Kidney glomerular epithelial cell (primary cell): ENCODE measurements at regions not wholly inside any gene's neighbourhood (a gene's known extent, or its start where the extent isn't known, plus 50 kb on each side); places are given as distances from the start of the nearest gene placed in this dataset.

ENCODE experiments used
- DNase-seq: peaks from one replicate; lab custom pipeline; 2025; lab: John Stamatoyannopoulos, UW

- no peak for DNase-seq
Measured at GRCh38 chr17:79314617-79315357, 240.2 kb downstream of the ENGASE start.

GRCh38 chr17:79311373-79311772, 236.7 kb downstream of the ENGASE start:
- DNase-seq = no peak

GRCh38 chr17:79306424-79307318, 232.0 kb downstream of the ENGASE start:
- peak; percentile 64 for DNase-seq

GRCh38 chr17:79305768-79306423, 231.3 kb downstream of the ENGASE start:
- DNase-seq = peak; percentile 8

GRCh38 chr17:79305376-79305767, 230.7 kb downstream of the ENGASE start:
- DNase-seq = no peak

- DNase-seq = no peak
Measured at GRCh38 chr17:79304884-79305283, 230.3 kb downstream of the ENGASE start.

GRCh38 chr17:79303641-79304205, 229.1 kb downstream of the ENGASE start:
- no peak for DNase-seq

- DNase-seq = no peak
Measured at GRCh38 chr17:79301469-79301868, 226.8 kb downstream of the ENGASE start.

GRCh38 chr17:79299349-79299748, 224.7 kb downstream of the ENGASE start:
- DNase-seq = no peak

GRCh38 chr17:79298799-79299198, 224.2 kb downstream of the ENGASE start:
- DNase-seq = no peak

- DNase-seq = no peak
Measured at GRCh38 chr17:79296243-79296642, 221.6 kb downstream of the ENGASE start.

- no peak for DNase-seq
Measured at GRCh38 chr17:79295307-79295706, 220.7 kb downstream of the ENGASE start.

- peak; percentile 3 for DNase-seq
Measured at GRCh38 chr17:79294459-79295071, 219.9 kb downstream of the ENGASE start.

GRCh38 chr17:79292501-79292900, 217.9 kb downstream of the ENGASE start:
- DNase-seq = no peak

- no peak for DNase-seq
Measured at GRCh38 chr17:79291391-79291790, 216.8 kb downstream of the ENGASE start.

GRCh38 chr17:79290726-79291125, 216.1 kb downstream of the ENGASE start:
- no peak for DNase-seq

- no peak for DNase-seq
Measured at GRCh38 chr17:79288950-79289349, 214.3 kb downstream of the ENGASE start.

- no peak for DNase-seq
Measured at GRCh38 chr17:79286440-79286839, 211.8 kb downstream of the ENGASE start.

- no peak for DNase-seq
Measured at GRCh38 chr17:79285973-79286372, 211.3 kb downstream of the ENGASE start.

GRCh38 chr17:79282294-79282693, 207.7 kb downstream of the ENGASE start:
- DNase-seq = no peak

- no peak for DNase-seq
Measured at GRCh38 chr17:79281803-79282202, 207.2 kb downstream of the ENGASE start.
